BJ (cell line): ENCODE measurements at regions not wholly inside any gene's neighbourhood (a gene's known extent, or its start where the extent isn't known, plus 50 kb on each side); places are given as distances from the start of the nearest gene placed in this dataset.
"Not testable (repeated sequence)": the region's sequence is repeated elsewhere in the genome, so short reads cannot be mapped to it uniquely, and the experiment has no call there.

Source experiments
- CTCF ChIA-PET: fragments of 350-600 bp; formaldehyde crosslinking; extraction: SDS; loops from one replicate; lab custom pipeline; 2021; ENCODE audit warnings: antibody characterized with exemption, inconsistent platforms; lab: Yijun Ruan, JAX
- POLR2A ChIA-PET: fragments of 300-600 bp; sonication (Branson Sonifier 250); formaldehyde crosslinking; extraction: SDS; loops from one replicate; lab custom pipeline; 2021; ENCODE audit warnings: antibody characterized with exemption; lab: Charles Lee
- DNase-seq: peaks from one replicate; pipeline ENCODE4 v3.0.0-alpha.2; 2011; ENCODE audit warnings: low read depth
- H3K27me3 ChIP-seq: 2 replicates; pipeline ENCODE4 v1.6.0; 2011; ENCODE audit warnings: low read length; ENCODE audit not compliant: control insufficient read depth, insufficient read depth
- H3K36me3 ChIP-seq: 2 replicates; pipeline ENCODE4 v1.5.1; 2011; ENCODE audit warnings: low read length; ENCODE audit not compliant: control insufficient read depth, insufficient read depth
- H3K4me3 ChIP-seq: 2 replicates; pipeline ENCODE4 v1.5.1; 2011; ENCODE audit warnings: low read depth, mild to moderate bottlenecking, control low read depth, low read length
- CTCF ChIP-seq: IDR thresholded peaks from 2 replicates; pipeline ENCODE4 v1.5.1; 2011; ENCODE audit warnings: low read depth, mild to moderate bottlenecking, control low read depth, inconsistent platforms, low read length, moderate library complexity; ENCODE audit not compliant: insufficient read depth

- H3K36me3 ChIP-seq, result no peaks in the 10 kb centered on the region
- TF ChIP-seq CTCF, result no peak
- H3K4me3 ChIP-seq, result no peak overlapping the region
- DNase-seq, result no peak
- CTCF ChIA-PET, result no interaction called here
- POLR2A ChIA-PET, result no interaction called here
- H3K27me3 ChIP-seq, result no peaks in the 10 kb centered on the region
These were observed 825.9 kb downstream of the KCNJ18 start for GRCh38 chr17:22518185-22518584.

- POLR2A ChIA-PET, H3K36me3 ChIP-seq, H3K4me3 ChIP-seq, H3K27me3 ChIP-seq, CTCF ChIA-PET, DNase-seq: not testable (repeated sequence)
These were observed 856.5 kb downstream of the KCNJ18 start for GRCh38 chr17:22548873-22549272.

GRCh38 chr17:22551695-22552415, 859.5 kb downstream of the KCNJ18 start:
- DNase-seq, H3K36me3 ChIP-seq, H3K4me3 ChIP-seq, POLR2A ChIA-PET, CTCF ChIA-PET, H3K27me3 ChIP-seq: not testable (repeated sequence)

DNA sequence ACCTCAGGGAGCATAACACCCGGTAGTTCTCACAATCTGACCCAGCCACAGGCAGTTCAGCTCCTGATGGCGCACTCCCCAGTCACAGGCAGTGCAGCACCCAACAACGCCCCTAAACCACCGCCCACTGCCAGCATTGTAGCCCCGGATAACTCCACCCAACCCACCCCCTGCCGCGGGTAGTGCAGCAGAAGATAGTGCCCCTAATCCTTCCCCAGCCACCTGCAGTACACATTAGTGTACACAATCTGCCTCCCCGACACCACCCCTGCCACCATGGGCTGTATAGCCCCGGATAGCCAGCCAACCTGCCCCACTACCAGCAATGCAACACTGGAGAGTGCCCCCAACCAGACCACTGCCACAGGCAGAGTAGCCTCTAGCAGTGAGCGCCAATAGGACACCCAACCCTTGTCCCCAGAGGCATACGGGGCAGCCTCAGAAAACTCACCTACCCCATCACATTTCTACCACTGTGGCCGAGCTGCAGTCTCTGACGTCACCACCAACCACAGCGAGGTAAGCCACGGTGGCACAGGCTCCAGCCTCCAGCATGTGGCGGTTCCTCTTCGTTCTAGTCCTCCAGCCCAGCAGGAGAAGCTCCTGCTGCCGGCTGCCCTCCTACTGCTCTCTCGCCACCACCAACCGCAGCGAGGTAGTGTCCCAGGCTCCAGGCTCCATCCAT, 877.3 kb downstream of the KCNJ18 start:
- POLR2A ChIA-PET, result no interaction called here
- no peak for TF ChIP-seq CTCF
- no peak for DNase-seq
- Histone ChIP-seq H3K36me3 (no peaks in the 10 kb centered on the region), H3K4me3 (no peak overlapping the region), H3K27me3 (no peaks in the 10 kb centered on the region)
- CTCF ChIA-PET, result no interaction called here

DNA sequence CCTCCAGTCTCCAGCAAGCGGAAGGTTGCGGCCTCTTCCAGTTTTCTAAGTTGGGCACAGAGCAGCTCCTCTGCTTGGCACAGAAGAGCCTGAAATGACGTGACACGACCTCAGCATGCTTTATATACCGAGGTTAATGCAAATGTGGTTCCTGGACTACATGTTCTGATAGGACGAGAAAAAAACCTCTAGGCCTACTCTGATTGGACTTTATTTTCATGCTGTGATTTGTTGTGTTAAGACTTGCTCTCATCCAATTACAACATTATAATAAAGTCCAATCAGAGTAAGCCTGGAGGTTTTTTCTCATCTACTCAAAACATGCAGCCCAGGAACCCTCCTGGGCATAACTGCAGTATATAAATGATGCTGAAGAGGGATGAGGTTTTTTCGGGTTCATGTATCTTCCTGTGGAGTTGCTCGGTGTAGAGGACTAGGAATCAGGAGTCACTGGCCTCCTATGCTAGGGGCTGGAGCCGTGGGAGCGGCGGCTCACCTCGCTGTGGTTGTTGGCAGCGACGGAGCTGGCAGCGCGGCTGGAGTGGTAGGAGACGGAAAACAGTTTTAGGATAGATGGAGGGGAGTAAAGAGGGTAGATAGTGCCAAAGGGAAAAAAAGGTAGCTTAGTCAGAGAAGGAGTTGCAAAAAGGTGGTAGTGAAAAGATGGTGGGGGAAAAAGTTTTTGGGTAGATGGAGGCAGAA, 878.0 kb downstream of the KCNJ18 start:
- POLR2A ChIA-PET, result no interaction called here
- H3K27me3 ChIP-seq, result no peaks in the 10 kb centered on the region
- no peak for DNase-seq
- no peaks in the 10 kb centered on the region for H3K36me3 ChIP-seq
- TF ChIP-seq CTCF, result no peak
- CTCF ChIA-PET, result no interaction called here
- H3K4me3 ChIP-seq, result no peak overlapping the region

GRCh38 chr17:22599322-22599721, 907.0 kb downstream of the KCNJ18 start:
- TF ChIP-seq CTCF, result no peak
- DNase-seq, result no peak
- no peak overlapping the region for H3K4me3 ChIP-seq
- no peaks in the 10 kb centered on the region for H3K36me3 ChIP-seq
- H3K27me3 ChIP-seq, result no peaks in the 10 kb centered on the region
- CTCF ChIA-PET, result no interaction called here
- POLR2A ChIA-PET, result no interaction called here
